Tibial artery (tissue), 4 donors: ENCODE measurements at regions not wholly inside any gene's neighbourhood (a gene's known extent, or its start where the extent isn't known, plus 50 kb on each side); places are given as distances from the start of the nearest gene placed in this dataset.

ENCODE experiments used
- DNase-seq, 2 donors: peaks; one replicate each; pipeline ENCODE4 v3.0.0-alpha.2; 2019
- H3K27ac ChIP-seq, 2 donors: fragments of 200-600 bp; sonication (generic) in 1 of 2; 1 replicate in 1 of 2; 2 replicates in 1 of 2; pipeline ENCODE4 v1.5.1; 2018 to 2019; ENCODE audit warnings: mild to moderate bottlenecking in 1 of 2
- H3K27me3 ChIP-seq, 2 donors: fragments of 200-600 bp; sonication (generic) in 1 of 2; one replicate each; pipeline versions ENCODE4 v1.5.1 to v1.6.0; 2016 to 2019
- H3K36me3 ChIP-seq, 3 donors: fragments of 200-600 bp; sonication (generic) in 2 of 3; one replicate each; pipeline ENCODE4 v1.5.1; 2016 to 2019; ENCODE audit warnings: mild to moderate bottlenecking in 2 of 3
- H3K4me1 ChIP-seq, 4 donors: fragments of 200-600 bp; sonication (generic) in 2 of 4; 1 replicate in 3 of 4; 2 replicates in 1 of 4; pipeline ENCODE4 v1.5.1; 2016 to 2019
- H3K4me3 ChIP-seq, 2 donors: fragments of 200-600 bp; sonication (generic) in 1 of 2; 1 replicate in 1 of 2; 2 replicates in 1 of 2; pipeline ENCODE4 v1.5.1; 2018 to 2019; ENCODE audit warnings: mild to moderate bottlenecking in 2 of 2
- H3K9me3 ChIP-seq, 3 donors: fragments of 200-600 bp; sonication (generic) in 1 of 3; one replicate each; pipeline ENCODE4 v1.5.1; 2016 to 2019
- intact Hi-C: fragments of 100-400 bp; cut with DNase I; formaldehyde crosslinking; loops from one replicate; pipeline ENCODE4 v1.15.0; 2023; ENCODE audit warnings: low total_unique reads
- TF ChIP-seq, protein P1 (sequence below), 2 experiments: fragments of 200-600 bp in 1 of 2; fragments of 450-650 bp in 1 of 2; IDR thresholded peaks; one replicate each; pipeline ENCODE4 v1.5.1; 2017 to 2019; ENCODE audit warnings: antibody characterized with exemption in 2 of 2, mild to moderate bottlenecking in 1 of 2, moderate library complexity in 1 of 2

GRCh38 chr6:147942363-147942762 lies 400.3 kb upstream of the SASH1 start:
- Histone ChIP-seq H3K9me3 (no peaks in the 10 kb centered on the region), H3K27ac (no peak overlapping the region), H3K36me3 (no peaks in the 10 kb centered on the region), H3K4me1 (peaks cover 0 to 5% (median 0%) of the 10 kb centered on the region in 4 donors), H3K27me3 (no peaks in the 10 kb centered on the region), H3K4me3 (no peak overlapping the region)
- no peak for DNase-seq
- intact Hi-C loops = no loop called here
- TF ChIP-seq, protein P1, sequence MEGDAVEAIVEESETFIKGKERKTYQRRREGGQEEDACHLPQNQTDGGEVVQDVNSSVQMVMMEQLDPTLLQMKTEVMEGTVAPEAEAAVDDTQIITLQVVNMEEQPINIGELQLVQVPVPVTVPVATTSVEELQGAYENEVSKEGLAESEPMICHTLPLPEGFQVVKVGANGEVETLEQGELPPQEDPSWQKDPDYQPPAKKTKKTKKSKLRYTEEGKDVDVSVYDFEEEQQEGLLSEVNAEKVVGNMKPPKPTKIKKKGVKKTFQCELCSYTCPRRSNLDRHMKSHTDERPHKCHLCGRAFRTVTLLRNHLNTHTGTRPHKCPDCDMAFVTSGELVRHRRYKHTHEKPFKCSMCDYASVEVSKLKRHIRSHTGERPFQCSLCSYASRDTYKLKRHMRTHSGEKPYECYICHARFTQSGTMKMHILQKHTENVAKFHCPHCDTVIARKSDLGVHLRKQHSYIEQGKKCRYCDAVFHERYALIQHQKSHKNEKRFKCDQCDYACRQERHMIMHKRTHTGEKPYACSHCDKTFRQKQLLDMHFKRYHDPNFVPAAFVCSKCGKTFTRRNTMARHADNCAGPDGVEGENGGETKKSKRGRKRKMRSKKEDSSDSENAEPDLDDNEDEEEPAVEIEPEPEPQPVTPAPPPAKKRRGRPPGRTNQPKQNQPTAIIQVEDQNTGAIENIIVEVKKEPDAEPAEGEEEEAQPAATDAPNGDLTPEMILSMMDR (IDR thresholded peaks at IDR 0.05) = no peak

DNA sequence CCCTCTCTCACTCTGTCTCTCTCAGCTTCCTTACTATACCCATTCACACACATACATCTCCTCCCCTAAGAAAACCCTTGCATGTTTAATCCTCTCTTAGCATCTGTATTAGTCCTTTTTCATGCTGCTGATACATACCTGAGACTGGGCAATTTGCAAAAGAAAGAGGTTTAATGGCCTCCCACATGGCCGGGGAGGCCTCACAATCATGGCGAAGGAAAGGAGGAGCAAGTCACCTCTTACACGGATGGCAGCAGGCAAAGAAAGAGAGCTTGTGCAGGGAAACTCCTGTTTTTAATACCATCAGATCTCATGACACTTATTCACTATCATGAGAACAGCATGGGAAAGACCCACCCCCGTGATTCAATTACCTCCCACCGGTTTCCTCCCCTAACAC lies 398.5 kb upstream of the SASH1 start:
- Histone ChIP-seq H3K27ac (no peak overlapping the region), H3K9me3 (no peaks in the 10 kb centered on the region), H3K27me3 (no peaks in the 10 kb centered on the region), H3K36me3 (no peaks in the 10 kb centered on the region), H3K4me1 (peaks cover 0 to 19% (median 0%) of the 10 kb centered on the region in 4 donors), H3K4me3 (no peak overlapping the region)
- TF ChIP-seq, protein P1 (IDR thresholded peaks at IDR 0.05) = no peak
- intact Hi-C loops = no loop called here
- no peak for DNase-seq

GRCh38 chr6:147947521-147947920 lies 395.1 kb upstream of the SASH1 start:
- H3K27ac ChIP-seq = peak overlapping the region; percentile 10 to 37

DNA sequence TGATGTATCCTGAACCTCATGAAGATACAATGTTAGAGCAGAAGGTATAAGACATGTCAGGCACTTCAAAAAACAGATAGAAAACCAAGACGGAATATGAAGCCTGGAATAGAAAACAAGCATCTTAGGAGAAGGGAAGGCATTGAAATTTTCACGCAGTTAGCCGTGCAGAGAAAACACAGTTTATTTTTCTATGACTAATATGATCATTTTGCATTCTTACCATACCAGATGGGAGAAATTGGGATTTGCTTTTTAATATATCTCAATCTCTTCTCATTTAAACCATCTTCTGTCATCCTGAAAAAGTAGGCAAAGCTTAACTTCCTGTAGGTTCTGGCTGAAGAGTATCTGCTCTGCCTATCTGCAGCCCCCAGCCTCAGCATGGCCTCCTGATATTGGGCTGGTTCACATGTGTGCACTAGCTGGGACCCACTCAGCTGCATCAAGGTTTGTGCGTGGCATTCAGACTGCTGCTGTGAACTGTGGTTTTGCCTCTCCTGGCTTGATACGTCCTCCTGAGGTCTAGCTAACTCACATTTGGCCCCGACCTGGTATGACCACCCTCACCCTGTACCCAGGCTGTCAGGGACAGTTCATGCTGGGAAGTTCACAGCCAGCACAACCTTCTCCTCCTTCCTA lies 392.5 kb upstream of the SASH1 start:
- Histone ChIP-seq H3K9me3 (no peaks in the 10 kb centered on the region), H3K27me3 (no peaks in the 10 kb centered on the region), H3K4me1 (peaks cover 0 to 47% (median 15%) of the 10 kb centered on the region in 4 donors), H3K4me3 (peak overlapping the region in 1 of 2 donors; percentile 21), H3K36me3 (no peaks in the 10 kb centered on the region), H3K27ac (peak overlapping the region; percentile 70 to 72)
- TF ChIP-seq, protein P1 (IDR thresholded peaks at IDR 0.05) = no peak
- intact Hi-C loops = no loop called here
- no peak for DNase-seq

More at GRCh38 chr6:147947521-147947920, 395.1 kb upstream of the SASH1 start:
- no peaks in the 10 kb centered on the region for H3K36me3 ChIP-seq
- no peak for DNase-seq
- H3K9me3 ChIP-seq = no peaks in the 10 kb centered on the region
- no peak overlapping the region for H3K4me3 ChIP-seq
- intact Hi-C loops = no loop called here
- peaks cover 0 to 47% (median 15%) of the 10 kb centered on the region in 4 donors for H3K4me1 ChIP-seq
- TF ChIP-seq, protein P1 (IDR thresholded peaks at IDR 0.05) = no peak
- no peaks in the 10 kb centered on the region for H3K27me3 ChIP-seq

GRCh38 chr6:147950623-147950987 lies 392.0 kb upstream of the SASH1 start:
- Histone ChIP-seq H3K27me3 (no peaks in the 10 kb centered on the region), H3K9me3 (no peaks in the 10 kb centered on the region), H3K4me1 (peaks cover 0 to 47% (median 15%) of the 10 kb centered on the region in 4 donors), H3K27ac (peak overlapping the region; percentile 70 to 72), H3K36me3 (no peaks in the 10 kb centered on the region), H3K4me3 (peak overlapping the region in 1 of 2 donors; percentile 21)
- DNase-seq = peak; percentile 28 to 65
- TF ChIP-seq, protein P1 (IDR thresholded peaks at IDR 0.05) = no peak
- intact Hi-C loops = no loop called here
